SK-N-MC (cell line): ENCODE measurements at regions not wholly inside any gene's neighbourhood (a gene's known extent, or its start where the extent isn't known, plus 50 kb on each side); places are given as distances from the start of the nearest gene placed in this dataset.

Experiments
- EZH2 ChIP-seq: fragments of 200-600 bp; sonication (generic); IDR thresholded peaks from one replicate; pipeline ENCODE4 v1.6.1; 2017; ENCODE audit warnings: antibody characterized with exemption
- POLR2AphosphoS5 ChIP-seq: IDR thresholded peaks from 2 replicates; pipeline ENCODE4 v1.6.1; 2012; ENCODE audit warnings: mild to moderate bottlenecking, low read depth, low read length, borderline replicate concordance

DNA sequence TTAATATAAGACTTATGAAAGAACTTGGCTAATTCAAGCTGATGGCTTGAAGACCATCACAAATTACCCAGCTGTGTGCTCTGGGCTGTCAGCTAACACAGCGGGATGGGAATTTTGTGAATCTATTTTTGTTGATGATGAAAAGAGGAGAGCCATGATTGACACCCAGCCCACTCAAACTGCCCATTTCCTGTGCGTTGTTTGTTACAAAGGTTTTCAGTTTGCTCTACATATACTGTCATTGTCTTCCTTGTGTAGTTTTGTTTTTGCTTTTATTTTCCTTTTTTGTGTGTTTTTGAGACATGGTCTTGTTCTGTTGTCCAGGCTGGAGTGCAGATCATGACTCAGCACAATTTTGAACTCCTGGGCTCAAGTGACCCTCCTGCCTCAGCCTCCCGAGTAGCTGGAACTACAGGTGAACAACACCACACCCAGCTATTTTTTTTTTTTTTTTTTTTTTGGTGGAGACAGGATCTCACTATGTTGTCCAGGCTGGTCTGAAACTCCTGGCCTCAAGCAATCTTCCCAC lies 400.3 kb downstream of the ICE1 start:
- TF ChIP-seq EZH2 (no peak), POLR2AphosphoS5 (no peak)
